ENCODE measurements at regions not wholly inside any gene's neighbourhood (a gene's known extent, or its start where the extent isn't known, plus 50 kb on each side); places are given as distances from the start of the nearest gene placed in this dataset.

DNA sequence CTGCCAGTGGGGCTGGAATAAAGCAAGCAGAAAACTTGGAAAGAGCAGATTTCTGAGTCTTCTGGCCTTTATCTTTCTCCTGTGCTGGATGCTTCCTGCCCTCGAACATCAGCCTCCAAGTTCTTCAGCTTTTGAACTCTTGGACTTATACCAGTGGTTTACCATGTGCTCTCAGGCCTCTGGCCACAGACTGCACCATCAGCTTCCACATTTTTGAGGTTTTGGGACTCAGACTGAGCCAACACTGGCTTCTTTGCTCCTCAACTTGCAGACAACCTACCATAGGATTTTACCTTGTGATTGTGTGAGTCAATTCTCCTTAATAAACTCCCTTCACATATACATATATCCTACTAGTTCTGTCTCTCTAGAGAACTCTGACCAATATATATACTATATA lies 706.6 kb downstream of the NR2F2 start:
- intact Hi-C loops (cut with DNase I), result no loop called here
- no peaks in the 10 kb centered on the region for H3K27me3 ChIP-seq

DNA sequence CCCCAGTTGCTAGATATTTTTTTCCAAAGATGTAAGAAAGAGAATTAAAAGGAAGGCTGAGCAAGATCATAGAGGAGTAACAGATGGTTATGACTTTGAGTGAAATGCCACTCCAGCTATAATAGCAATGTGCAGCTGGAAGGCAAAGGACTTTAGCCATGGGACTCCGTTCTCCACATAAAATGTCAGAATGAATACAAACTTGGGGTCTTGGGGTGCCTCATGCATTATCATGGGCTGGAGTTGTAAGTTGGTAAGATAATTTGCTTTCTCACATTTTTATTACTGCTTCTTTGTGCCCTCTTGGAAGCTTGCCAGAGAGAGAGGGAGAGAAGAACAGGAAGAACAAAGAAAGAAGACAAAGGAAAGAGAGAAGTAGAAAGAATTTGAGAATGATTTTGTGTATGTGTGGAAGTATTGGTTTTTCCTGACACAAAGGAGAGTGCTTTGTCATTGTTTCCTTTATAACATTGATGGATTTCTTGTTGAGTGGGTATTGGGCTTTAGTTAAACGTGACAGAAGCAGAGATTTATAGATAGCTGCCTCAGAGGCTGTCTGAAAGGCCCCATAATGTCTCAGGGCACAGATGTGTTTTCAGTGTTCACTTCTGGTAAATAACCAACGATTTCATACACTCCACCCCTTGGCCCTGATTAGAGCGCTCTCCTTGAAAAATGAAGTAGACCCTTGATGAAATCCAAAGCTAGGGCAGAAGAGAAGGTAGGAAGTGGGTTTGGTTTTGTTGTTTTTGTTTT lies 715.3 kb downstream of the NR2F2 start:
- TF ChIP-seq, protein P1, sequence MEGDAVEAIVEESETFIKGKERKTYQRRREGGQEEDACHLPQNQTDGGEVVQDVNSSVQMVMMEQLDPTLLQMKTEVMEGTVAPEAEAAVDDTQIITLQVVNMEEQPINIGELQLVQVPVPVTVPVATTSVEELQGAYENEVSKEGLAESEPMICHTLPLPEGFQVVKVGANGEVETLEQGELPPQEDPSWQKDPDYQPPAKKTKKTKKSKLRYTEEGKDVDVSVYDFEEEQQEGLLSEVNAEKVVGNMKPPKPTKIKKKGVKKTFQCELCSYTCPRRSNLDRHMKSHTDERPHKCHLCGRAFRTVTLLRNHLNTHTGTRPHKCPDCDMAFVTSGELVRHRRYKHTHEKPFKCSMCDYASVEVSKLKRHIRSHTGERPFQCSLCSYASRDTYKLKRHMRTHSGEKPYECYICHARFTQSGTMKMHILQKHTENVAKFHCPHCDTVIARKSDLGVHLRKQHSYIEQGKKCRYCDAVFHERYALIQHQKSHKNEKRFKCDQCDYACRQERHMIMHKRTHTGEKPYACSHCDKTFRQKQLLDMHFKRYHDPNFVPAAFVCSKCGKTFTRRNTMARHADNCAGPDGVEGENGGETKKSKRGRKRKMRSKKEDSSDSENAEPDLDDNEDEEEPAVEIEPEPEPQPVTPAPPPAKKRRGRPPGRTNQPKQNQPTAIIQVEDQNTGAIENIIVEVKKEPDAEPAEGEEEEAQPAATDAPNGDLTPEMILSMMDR (IDR thresholded peaks at IDR 0.05), result no peak
- TF ChIP-seq POLR2A (IDR thresholded peaks at IDR 0.05), result no peak
- Histone ChIP-seq H3K36me3 (no peaks in the 10 kb centered on the region), H3K27ac (no peak overlapping the region), H3K4me1 (no peaks in the 10 kb centered on the region), H3K9me3 (no peaks in the 10 kb centered on the region), H3K27me3 (no peaks in the 10 kb centered on the region), H3K4me3 (replicated peaks in 1 of 3) (no peak overlapping the region)
- intact Hi-C loops (cut with DNase I), result no loop called here
- no peak for DNase-seq
- WGBS, 2 donors, result 68 to 71% methylated on average over 4 of the region's 4 CpGs

More for the DNA sequence above, 706.6 kb downstream of the NR2F2 start:
- TF ChIP-seq POLR2A (IDR thresholded peaks at IDR 0.05), result no peak
- TF ChIP-seq, protein P1 (IDR thresholded peaks at IDR 0.05), result no peak
- no peaks in the 10 kb centered on the region for H3K36me3 ChIP-seq
- no peaks in the 10 kb centered on the region for H3K9me3 ChIP-seq
- WGBS, 2 donors, result 75% methylated on average over 1 of the region's 1 CpG
- no peak for DNase-seq
- no peak overlapping the region for H3K27ac ChIP-seq
- no peaks in the 10 kb centered on the region for H3K4me1 ChIP-seq
- H3K4me3 ChIP-seq (replicated peaks in 1 of 3), result no peak overlapping the region

DNA sequence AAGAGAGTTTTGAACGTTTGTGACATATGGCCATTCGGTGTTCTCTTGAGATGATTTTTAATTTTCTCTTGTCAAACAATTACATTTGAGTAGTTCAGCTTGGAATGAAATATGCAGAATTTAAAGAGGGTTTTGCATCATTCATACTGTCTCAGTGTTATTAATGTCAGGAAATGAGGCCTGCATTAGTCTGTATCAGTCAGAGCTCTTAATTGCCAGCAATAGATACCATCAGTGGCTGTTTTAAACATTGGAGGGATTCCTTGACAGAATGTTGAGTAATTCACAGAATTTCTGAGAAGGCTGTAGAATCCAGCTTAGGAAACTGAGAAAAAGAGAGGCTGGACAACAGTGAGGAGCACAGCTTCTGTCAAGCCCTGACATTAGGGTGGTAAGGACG lies 722.0 kb downstream of the NR2F2 start:
- DNase-seq, result no peak
- intact Hi-C loops (cut with DNase I), result no loop called here
- TF ChIP-seq, protein P1 (IDR thresholded peaks at IDR 0.05), result no peak
- no peak for TF ChIP-seq POLR2A (IDR thresholded peaks at IDR 0.05)
- WGBS, 2 donors, result 75 to 78% methylated on average over 3 of the region's 3 CpGs
- Histone ChIP-seq H3K27ac (no peak overlapping the region), H3K27me3 (no peaks in the 10 kb centered on the region), H3K36me3 (no peaks in the 10 kb centered on the region), H3K4me1 (no peaks in the 10 kb centered on the region), H3K9me3 (no peaks in the 10 kb centered on the region), H3K4me3 (replicated peaks in 1 of 3) (no peak overlapping the region)

DNA sequence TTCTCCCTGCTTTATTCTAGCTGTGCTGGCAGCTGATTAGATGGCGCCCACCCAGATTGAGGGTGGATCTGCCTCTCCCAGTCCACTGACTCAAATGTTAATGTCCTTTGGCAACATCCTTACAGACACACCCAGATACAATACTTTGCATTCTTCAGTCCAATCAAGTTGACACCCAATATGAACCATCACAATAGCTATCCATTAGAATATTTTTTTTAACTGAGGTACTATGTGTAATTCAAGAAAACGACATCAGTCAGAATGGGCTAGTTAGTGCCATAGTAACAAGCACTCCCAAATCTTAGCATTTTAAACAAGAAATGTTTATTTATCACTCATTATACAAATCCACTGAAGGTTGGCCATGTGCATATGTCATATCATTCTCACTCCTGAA lies 723.1 kb downstream of the NR2F2 start:
- Histone ChIP-seq H3K36me3 (no peaks in the 10 kb centered on the region), H3K4me3 (replicated peaks in 1 of 3) (no peak overlapping the region), H3K27ac (no peak overlapping the region), H3K9me3 (no peaks in the 10 kb centered on the region), H3K27me3 (no peaks in the 10 kb centered on the region), H3K4me1 (no peaks in the 10 kb centered on the region)
- no peak for DNase-seq
- 45 to 88% methylated on average over 2 of the region's 2 CpGs for whole genome bisulfite sequencing, 2 donors
- TF ChIP-seq, protein P1 (IDR thresholded peaks at IDR 0.05), result no peak
- TF ChIP-seq POLR2A (IDR thresholded peaks at IDR 0.05), result no peak
- intact Hi-C loops (cut with DNase I), result no loop called here

DNA sequence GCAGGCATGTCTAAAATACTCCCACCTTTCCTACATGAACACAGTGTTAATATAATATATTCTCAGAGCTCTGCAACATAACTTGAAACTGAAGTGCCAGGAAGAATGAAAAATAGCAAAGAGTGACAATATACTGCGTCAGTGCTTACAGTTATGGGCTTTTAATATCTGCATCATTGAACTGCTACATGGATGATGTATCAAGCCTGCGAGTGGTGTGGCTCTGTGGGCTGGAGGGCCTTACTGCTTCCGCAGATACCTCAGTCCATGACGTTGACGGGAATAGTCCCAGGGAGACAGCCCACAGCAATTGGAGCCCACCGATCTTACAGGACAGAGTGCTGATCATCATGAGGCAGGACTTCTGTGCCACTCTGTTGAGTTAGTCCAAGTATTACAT lies 727.0 kb downstream of the NR2F2 start:
- Histone ChIP-seq H3K27me3 (no peaks in the 10 kb centered on the region), H3K4me3 (replicated peaks in 1 of 3) (no peak overlapping the region), H3K9me3 (no peaks in the 10 kb centered on the region), H3K36me3 (no peaks in the 10 kb centered on the region), H3K27ac (no peak overlapping the region), H3K4me1 (no peaks in the 10 kb centered on the region)
- WGBS, 2 donors, result 86 to 95% methylated on average over 6 of the region's 6 CpGs
- no peak for DNase-seq
- intact Hi-C loops (cut with DNase I), result no loop called here
- no peak for TF ChIP-seq POLR2A (IDR thresholded peaks at IDR 0.05)
- TF ChIP-seq, protein P1 (IDR thresholded peaks at IDR 0.05), result no peak

Data from thyroid gland (tissue), 4 donors.